Right lobe of liver (tissue), 6 donors: ENCODE measurements at regions not wholly inside any gene's neighbourhood (a gene's known extent, or its start where the extent isn't known, plus 50 kb on each side); places are given as distances from the start of the nearest gene placed in this dataset.

Experiments
- ATAC-seq, 4 donors: fragments of 200-7000 bp; cut with Tn5 transposase; one replicate each; pipeline ENCODE4 v1.9.1; 2020; ENCODE audit warnings: mild to moderate bottlenecking in 4 of 4, moderate library complexity in 4 of 4
- DNase-seq, 3 donors: peaks; one replicate each; pipeline ENCODE4 v3.0.0-alpha.2; 2020
- H3K27ac ChIP-seq, 3 donors: fragments of 200-600 bp; one replicate each; pipeline ENCODE4 v1.8.0; 2022
- H3K27me3 ChIP-seq, 2 donors: fragments of 200-600 bp; one replicate each; pipeline ENCODE4 v1.8.0; 2022
- H3K36me3 ChIP-seq, 4 donors: fragments of 200-600 bp; sonication (generic) in 1 of 4; one replicate each; pipeline versions ENCODE4 v1.5.1 to v1.8.0; 2017 to 2022; ENCODE audit warnings: control low read depth in 1 of 4
- H3K4me1 ChIP-seq, 4 donors: fragments of 200-600 bp; sonication (generic) in 1 of 4; one replicate each; pipeline versions ENCODE4 v1.5.1 to v1.8.0; 2017 to 2022; ENCODE audit warnings: control low read depth in 1 of 4
- H3K4me3 ChIP-seq, 3 donors: fragments of 200-600 bp; one replicate each; pipeline ENCODE4 v1.8.0; 2022
- H3K9me3 ChIP-seq, 4 donors: fragments of 200-600 bp; sonication (generic) in 1 of 4; one replicate each; pipeline versions ENCODE4 v1.5.1 to v1.8.0; 2017 to 2022; ENCODE audit warnings: control low read depth in 1 of 4
- POLR2A ChIP-seq: fragments of 450-650 bp; IDR thresholded peaks from one replicate; pipeline ENCODE4 v1.6.1; 2017; ENCODE audit warnings: antibody characterized with exemption, mild to moderate bottlenecking
- WGBS: methylation state at CpG from one replicate; pipeline ENCODE4 v1.1.6; 2018; ENCODE audit warnings: low coverage, low lambda C conversion rate; ENCODE audit not compliant: insufficient coverage; ENCODE audit errors: missing lambda C conversion rate; 5-methylcytosine and 5-hydroxymethylcytosine counted together
- intact Hi-C, 2 donors: fragments of 100-400 bp; cut with DNase I; formaldehyde crosslinking; loops; one replicate each; pipeline versions ENCODE4 v1.11.2 to v1.14.1; 2022
- TF ChIP-seq, protein P1 (sequence below), 4 donors: fragments of 200-600 bp in 3 of 4; fragments of 450-650 bp in 1 of 4; IDR thresholded peaks; one replicate each; pipeline versions ENCODE4 v1.5.1 to v1.8.0; 2016 to 2022; ENCODE audit warnings: antibody characterized with exemption in 4 of 4, mild to moderate bottlenecking in 2 of 4
- donor health status: DM: no; HTN: yes; CAD: no.
- donor health status: DM: no; HTN: no; CAD: no.
- donor health status: DM: no; HTN: no; CAD: no.
- donor health status: DM: no; HTN: yes; CAD: no.
- donor health status: DM: no; HTN: yes; CAD: no.

DNA sequence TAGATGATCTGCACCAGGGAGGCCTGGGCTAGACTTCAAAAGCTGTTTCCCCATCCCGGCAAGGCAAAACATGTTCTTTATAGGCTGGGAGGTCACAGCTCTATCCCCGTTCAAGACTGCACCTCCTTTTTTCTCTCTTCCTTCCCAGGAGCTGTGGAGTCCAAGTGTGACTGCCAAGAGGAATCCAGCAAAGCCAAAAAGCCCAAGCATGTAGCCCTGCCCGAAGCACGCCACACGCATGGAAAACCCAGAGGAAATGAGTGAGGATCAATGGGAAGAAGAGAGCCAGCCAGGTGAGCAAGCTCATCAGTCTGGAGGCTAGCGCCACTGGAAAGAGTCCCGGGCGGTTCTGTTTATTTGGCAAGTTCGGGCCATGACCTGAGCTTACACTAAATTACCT lies 240.4 kb downstream of the PRL start:
- no peaks in the 10 kb centered on the region for H3K4me1 ChIP-seq
- DNase-seq (no peak), ATAC-seq (no peak)
- no peaks in the 10 kb centered on the region for H3K27me3 ChIP-seq
- H3K9me3 ChIP-seq, result no peaks in the 10 kb centered on the region
- no peak overlapping the region for H3K27ac ChIP-seq
- 81% methylated on average over 5 of the region's 9 CpGs for WGBS
- no peak overlapping the region for H3K4me3 ChIP-seq
- intact Hi-C loops, result no loop called here
- no peaks in the 10 kb centered on the region for H3K36me3 ChIP-seq
- TF ChIP-seq POLR2A, result no peak
- TF ChIP-seq, protein P1, sequence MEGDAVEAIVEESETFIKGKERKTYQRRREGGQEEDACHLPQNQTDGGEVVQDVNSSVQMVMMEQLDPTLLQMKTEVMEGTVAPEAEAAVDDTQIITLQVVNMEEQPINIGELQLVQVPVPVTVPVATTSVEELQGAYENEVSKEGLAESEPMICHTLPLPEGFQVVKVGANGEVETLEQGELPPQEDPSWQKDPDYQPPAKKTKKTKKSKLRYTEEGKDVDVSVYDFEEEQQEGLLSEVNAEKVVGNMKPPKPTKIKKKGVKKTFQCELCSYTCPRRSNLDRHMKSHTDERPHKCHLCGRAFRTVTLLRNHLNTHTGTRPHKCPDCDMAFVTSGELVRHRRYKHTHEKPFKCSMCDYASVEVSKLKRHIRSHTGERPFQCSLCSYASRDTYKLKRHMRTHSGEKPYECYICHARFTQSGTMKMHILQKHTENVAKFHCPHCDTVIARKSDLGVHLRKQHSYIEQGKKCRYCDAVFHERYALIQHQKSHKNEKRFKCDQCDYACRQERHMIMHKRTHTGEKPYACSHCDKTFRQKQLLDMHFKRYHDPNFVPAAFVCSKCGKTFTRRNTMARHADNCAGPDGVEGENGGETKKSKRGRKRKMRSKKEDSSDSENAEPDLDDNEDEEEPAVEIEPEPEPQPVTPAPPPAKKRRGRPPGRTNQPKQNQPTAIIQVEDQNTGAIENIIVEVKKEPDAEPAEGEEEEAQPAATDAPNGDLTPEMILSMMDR (IDR thresholded peaks at IDR 0.05), result no peak

DNA sequence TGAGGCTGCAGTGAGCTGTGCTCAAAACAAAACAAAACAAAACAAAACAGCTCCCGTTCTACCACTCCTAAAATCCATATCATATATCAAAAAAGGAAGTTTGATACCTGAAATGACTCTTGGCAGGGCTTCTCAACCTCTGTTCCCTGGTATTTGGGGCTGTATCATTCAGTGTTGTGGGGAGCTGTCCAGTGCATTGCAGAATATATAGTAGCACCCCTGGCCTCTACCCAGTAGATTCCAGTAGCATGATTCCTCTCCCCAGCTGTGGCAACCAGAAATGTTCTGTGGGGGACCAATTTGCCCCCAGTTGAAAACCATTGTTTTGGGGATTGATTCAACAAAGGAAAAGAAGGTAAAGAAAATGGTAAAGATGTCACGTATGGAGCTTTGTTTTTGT lies 238.9 kb downstream of the PRL start:
- ATAC-seq (no peak), DNase-seq (no peak)
- no peaks in the 10 kb centered on the region for H3K27me3 ChIP-seq
- WGBS, result 50% methylated on average over 2 of the region's 2 CpGs
- no peaks in the 10 kb centered on the region for H3K36me3 ChIP-seq
- TF ChIP-seq, protein P1 (IDR thresholded peaks at IDR 0.05), result no peak
- no peak for TF ChIP-seq POLR2A
- H3K4me1 ChIP-seq, result no peaks in the 10 kb centered on the region
- no peaks in the 10 kb centered on the region for H3K9me3 ChIP-seq
- H3K4me3 ChIP-seq, result no peak overlapping the region
- intact Hi-C loops, result no loop called here
- H3K27ac ChIP-seq, result no peak overlapping the region

DNA sequence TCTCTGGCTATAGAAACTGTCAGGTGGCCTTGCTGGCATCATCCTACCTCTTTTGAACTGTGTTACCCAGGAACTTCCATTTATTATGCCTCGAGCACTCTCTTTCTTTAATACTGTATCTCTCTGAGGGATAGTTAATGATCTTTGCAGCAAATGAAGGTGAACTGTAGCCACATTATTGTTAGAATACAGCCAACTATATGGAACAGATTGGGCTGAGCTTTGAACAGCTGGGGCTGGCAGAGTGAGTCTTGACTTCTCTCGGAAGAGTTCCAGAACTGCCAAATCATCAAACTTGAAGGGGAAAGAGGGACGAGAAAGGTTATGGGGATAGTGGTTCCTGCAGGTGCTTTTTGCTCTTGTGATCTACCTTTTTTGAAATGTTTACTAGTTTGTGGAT lies 237.7 kb downstream of the PRL start:
- no peaks in the 10 kb centered on the region for H3K4me1 ChIP-seq
- intact Hi-C loops, result no loop called here
- no peaks in the 10 kb centered on the region for H3K9me3 ChIP-seq
- 68% methylated on average over 3 of the region's 3 CpGs for WGBS
- no peaks in the 10 kb centered on the region for H3K36me3 ChIP-seq
- no peak overlapping the region for H3K27ac ChIP-seq
- TF ChIP-seq POLR2A, result no peak
- TF ChIP-seq, protein P1 (IDR thresholded peaks at IDR 0.05), result no peak
- DNase-seq (no peak), ATAC-seq (no peak)
- H3K4me3 ChIP-seq, result no peak overlapping the region
- H3K27me3 ChIP-seq, result no peaks in the 10 kb centered on the region

DNA sequence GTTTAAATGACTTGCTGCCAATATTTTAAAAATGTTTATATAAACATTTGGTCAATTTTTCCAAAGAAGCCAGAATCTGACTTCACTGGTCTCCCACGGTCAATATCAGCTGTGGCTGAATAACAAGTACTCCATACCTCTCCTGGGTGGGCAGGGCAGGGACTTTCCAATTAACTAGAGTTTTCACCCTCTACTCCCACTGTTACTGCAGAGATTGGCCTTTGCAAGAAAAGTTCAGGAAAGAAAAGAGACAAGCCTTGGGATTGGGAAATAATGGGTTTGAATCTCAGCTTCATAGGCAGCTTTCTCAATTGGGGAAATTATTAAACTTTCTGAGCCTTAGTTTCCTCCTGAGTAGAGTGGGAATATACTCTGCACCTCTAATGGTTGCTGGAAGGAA lies 236.9 kb downstream of the PRL start:
- TF ChIP-seq, protein P1 (IDR thresholded peaks at IDR 0.05), result no peak
- no peak for TF ChIP-seq POLR2A
- H3K4me1 ChIP-seq, result no peaks in the 10 kb centered on the region
- H3K9me3 ChIP-seq, result no peaks in the 10 kb centered on the region
- ATAC-seq (no peak), DNase-seq (no peak)
- 67% methylated on average over 1 of the region's 1 CpG for WGBS
- no peak overlapping the region for H3K27ac ChIP-seq
- H3K36me3 ChIP-seq, result no peaks in the 10 kb centered on the region
- intact Hi-C loops, result no loop called here
- no peaks in the 10 kb centered on the region for H3K27me3 ChIP-seq
- no peak overlapping the region for H3K4me3 ChIP-seq

DNA sequence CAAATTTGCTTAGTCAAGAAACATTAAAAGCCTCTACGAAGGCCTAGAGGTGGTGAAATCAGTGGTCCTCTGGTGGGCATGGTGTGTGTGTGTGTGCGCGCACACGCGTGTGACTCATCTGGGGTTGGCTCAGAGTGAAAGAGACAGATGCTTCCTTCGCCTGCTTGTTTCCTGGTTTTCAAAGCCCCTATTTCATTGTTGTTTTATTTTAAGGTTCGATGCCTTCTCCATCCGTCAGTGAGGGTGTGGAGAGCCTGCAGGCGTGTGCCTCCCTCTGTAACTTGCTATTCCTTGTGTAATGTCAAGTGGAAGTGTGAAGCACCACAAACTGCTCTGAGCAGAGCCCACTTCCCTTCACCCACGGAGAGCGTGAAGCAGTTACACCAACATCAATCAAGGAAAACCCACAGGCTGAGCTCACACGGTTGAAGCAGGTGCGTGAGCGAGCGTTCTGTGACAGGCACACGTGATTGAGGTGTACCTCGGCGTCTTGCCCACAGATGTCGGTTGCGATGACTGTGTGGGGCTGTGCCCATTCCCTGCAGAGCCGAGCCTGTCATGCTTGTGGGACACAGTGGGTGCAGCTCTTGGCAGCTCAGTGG lies 233.9 kb downstream of the PRL start:
- ATAC-seq (peak in 1 of 4 donors; percentile 31), DNase-seq (no peak)
- H3K27me3 ChIP-seq, result no peaks in the 10 kb centered on the region
- H3K4me3 ChIP-seq, result no peak overlapping the region
- intact Hi-C loops, result no loop called here
- TF ChIP-seq, protein P1 (IDR thresholded peaks at IDR 0.05), result no peak
- no peak for TF ChIP-seq POLR2A
- no peak overlapping the region for H3K27ac ChIP-seq
- no peaks in the 10 kb centered on the region for H3K36me3 ChIP-seq
- H3K9me3 ChIP-seq, result no peaks in the 10 kb centered on the region
- no peaks in the 10 kb centered on the region for H3K4me1 ChIP-seq
- WGBS, result 51% methylated on average over 8 of the region's 21 CpGs
